Aorta (tissue), 5 donors: ENCODE measurements at regions not wholly inside any gene's neighbourhood (a gene's known extent, or its start where the extent isn't known, plus 50 kb on each side); places are given as distances from the start of the nearest gene placed in this dataset.

Source experiments
- ATAC-seq: fragments of 200-7000 bp; cut with Tn5 transposase; one replicate; pipeline ENCODE4 v1.9.1; 2022; ENCODE audit warnings: moderate library complexity; ENCODE audit not compliant: low FRiP score
- DNase-seq, 2 donors: peaks; one replicate each; pipeline ENCODE4 v3.0.0-alpha.2; 2020
- H3K27ac ChIP-seq, 2 donors: one replicate each; pipeline ENCODE4 v1.5.1; 2013; ENCODE audit warnings: low read length in 2 of 2, mild to moderate bottlenecking in 2 of 2, moderate library complexity in 2 of 2, control low read depth in 1 of 2, inconsistent platforms in 1 of 2, low read depth in 1 of 2
- H3K27me3 ChIP-seq, 2 donors: one replicate each; pipeline ENCODE4 v1.6.1; 2013; ENCODE audit warnings: control low read depth in 1 of 2, low read length in 1 of 2, mild to moderate bottlenecking in 1 of 2, moderate library complexity in 1 of 2; ENCODE audit not compliant: insufficient read depth in 2 of 2, control insufficient read depth in 1 of 2
- H3K36me3 ChIP-seq, 2 donors: one replicate each; pipeline ENCODE4 v1.6.1; 2013; ENCODE audit warnings: control low read depth in 1 of 2, low read length in 1 of 2, mild to moderate bottlenecking in 1 of 2; ENCODE audit not compliant: insufficient read depth in 2 of 2, control insufficient read depth in 1 of 2
- H3K4me1 ChIP-seq, 2 donors: one replicate each; pipeline ENCODE4 v1.6.1; 2013; ENCODE audit warnings: low read length in 2 of 2, control low read depth in 1 of 2, mild to moderate bottlenecking in 1 of 2, moderate library complexity in 1 of 2; ENCODE audit not compliant: insufficient read depth in 2 of 2, control insufficient read depth in 1 of 2
- H3K4me3 ChIP-seq, 2 donors: one replicate each; pipeline ENCODE4 v1.5.1; 2013; ENCODE audit warnings: low read length in 2 of 2, control low read depth in 1 of 2, mild to moderate bottlenecking in 1 of 2
- H3K9me3 ChIP-seq: one replicate; pipeline ENCODE4 v1.6.1; 2013; ENCODE audit warnings: mild to moderate bottlenecking, low read length; ENCODE audit not compliant: control insufficient read depth
- WGBS, 2 donors: extraction: QIAGEN DNeasy Blood & Tissue Kit; methylation state at CpG; one replicate each; pipeline ENCODE4 v1.1.7; 2013; 5-methylcytosine and 5-hydroxymethylcytosine counted together
- intact Hi-C, 2 donors: fragments of 100-400 bp; cut with DNase I; formaldehyde crosslinking; loops; one replicate each; pipeline versions ENCODE4 v1.14.2 to v1.15.0; 2022
- donor health status: healthy with polysubstance abuse.
- donor health status: Bipolar disorder and iron deficiency.
- donor health status: DM: no; HTN: no; CAD: no.
- donor health status: DM: no; HTN: no; CAD: no.
- donor health status: DM: yes; HTN: yes; CAD: no.

GRCh38 chr9:99713838-99714306 lies 107.8 kb upstream of the NR4A3 start:
- intact Hi-C loops = no loop called here

GRCh38 chr9:99718631-99719030 lies 103.1 kb upstream of the NR4A3 start:
- intact Hi-C loops = no loop called here
- H3K4me1 ChIP-seq = peaks cover 0 to 5% of the 10 kb centered on the region in 2 donors
- ATAC-seq = no peak

More at GRCh38 chr9:99713838-99714306, 107.8 kb upstream of the NR4A3 start:
- ATAC-seq (no peak), DNase-seq (no peak)
- H3K4me3 ChIP-seq = no peak overlapping the region
- no peak overlapping the region for H3K27ac ChIP-seq
- WGBS, 2 donors = 90 to 94% methylated on average over 3 of the region's 3 CpGs
- H3K4me1 ChIP-seq = no peaks in the 10 kb centered on the region
- H3K27me3 ChIP-seq = no peaks in the 10 kb centered on the region
- H3K36me3 ChIP-seq = no peaks in the 10 kb centered on the region
- H3K9me3 ChIP-seq = no peaks in the 10 kb centered on the region

GRCh38 chr9:99720455-99721050 lies 101.1 kb upstream of the NR4A3 start:
- peak overlapping the region in 1 of 2 donors; percentile 20 for H3K4me3 ChIP-seq
- DNase-seq (no peak), ATAC-seq (no peak)
- no peak overlapping the region for H3K27ac ChIP-seq
- intact Hi-C loops = no loop called here
- H3K27me3 ChIP-seq = no peaks in the 10 kb centered on the region
- H3K9me3 ChIP-seq = no peaks in the 10 kb centered on the region
- WGBS, 2 donors = 4 to 9% methylated on average over 1 of the region's 1 CpG
- H3K4me1 ChIP-seq = peaks cover 0 to 5% of the 10 kb centered on the region in 2 donors
- H3K36me3 ChIP-seq = no peaks in the 10 kb centered on the region

More at GRCh38 chr9:99718631-99719030, 103.1 kb upstream of the NR4A3 start:
- H3K36me3 ChIP-seq = no peaks in the 10 kb centered on the region
- H3K27ac ChIP-seq = no peak overlapping the region
- H3K27me3 ChIP-seq = no peaks in the 10 kb centered on the region
- H3K9me3 ChIP-seq = no peaks in the 10 kb centered on the region
- no peak overlapping the region for H3K4me3 ChIP-seq
- no peak for DNase-seq

GRCh38 chr9:99721898-99722297 lies 99.8 kb upstream of the NR4A3 start:
- Histone ChIP-seq H3K36me3 (no peaks in the 10 kb centered on the region), H3K27me3 (no peaks in the 10 kb centered on the region), H3K4me3 (no peak overlapping the region), H3K9me3 (no peaks in the 10 kb centered on the region), H3K4me1 (peaks cover 0 to 5% of the 10 kb centered on the region in 2 donors), H3K27ac (no peak overlapping the region)
- ATAC-seq = no peak
- DNase-seq = no peak
- 41 to 54% methylated on average over 2 of the region's 2 CpGs for WGBS, 2 donors
- intact Hi-C loops = no loop called here

GRCh38 chr9:99722877-99723276 lies 98.8 kb upstream of the NR4A3 start:
- ATAC-seq (no peak), DNase-seq (no peak)
- Histone ChIP-seq H3K27me3 (no peaks in the 10 kb centered on the region), H3K4me1 (peaks cover 0 to 5% of the 10 kb centered on the region in 2 donors), H3K9me3 (no peaks in the 10 kb centered on the region), H3K36me3 (no peaks in the 10 kb centered on the region), H3K27ac (no peak overlapping the region), H3K4me3 (no peak overlapping the region)
- intact Hi-C loops = no loop called here
- 65 to 70% methylated on average over 2 of the region's 2 CpGs for WGBS, 2 donors

GRCh38 chr9:99724640-99725039 lies 97.0 kb upstream of the NR4A3 start:
- no peaks in the 10 kb centered on the region for H3K27me3 ChIP-seq
- no peaks in the 10 kb centered on the region for H3K36me3 ChIP-seq
- no peaks in the 10 kb centered on the region for H3K9me3 ChIP-seq
- intact Hi-C loops = no loop called here
- DNase-seq (no peak), ATAC-seq (no peak)
- no peak overlapping the region for H3K4me3 ChIP-seq
- peaks cover 0 to 5% of the 10 kb centered on the region in 2 donors for H3K4me1 ChIP-seq
- H3K27ac ChIP-seq = no peak overlapping the region

- ATAC-seq = no peak
- H3K9me3 ChIP-seq = no peaks in the 10 kb centered on the region
- H3K36me3 ChIP-seq = no peaks in the 10 kb centered on the region
- H3K4me1 ChIP-seq = no peaks in the 10 kb centered on the region
- intact Hi-C loops = no loop called here
- H3K27me3 ChIP-seq = no peaks in the 10 kb centered on the region
- H3K4me3 ChIP-seq = no peak overlapping the region
- no peak for DNase-seq
- no peak overlapping the region for H3K27ac ChIP-seq
Observed at GRCh38 chr9:99725852-99726251, 95.8 kb upstream of the NR4A3 start.

- H3K27ac ChIP-seq = no peak overlapping the region
- H3K36me3 ChIP-seq = no peaks in the 10 kb centered on the region
- intact Hi-C loops = no loop called here
- no peak for DNase-seq
- H3K27me3 ChIP-seq = no peaks in the 10 kb centered on the region
- no peak overlapping the region for H3K4me3 ChIP-seq
- no peaks in the 10 kb centered on the region for H3K4me1 ChIP-seq
- no peaks in the 10 kb centered on the region for H3K9me3 ChIP-seq
- ATAC-seq = no peak
Observed at GRCh38 chr9:99726758-99727157, 94.9 kb upstream of the NR4A3 start.

- H3K36me3 ChIP-seq = no peaks in the 10 kb centered on the region
- no peak overlapping the region for H3K4me3 ChIP-seq
- no peaks in the 10 kb centered on the region for H3K27me3 ChIP-seq
- no peaks in the 10 kb centered on the region for H3K9me3 ChIP-seq
- H3K27ac ChIP-seq = no peak overlapping the region
- 89 to 93% methylated on average over 2 of the region's 2 CpGs for WGBS, 2 donors
- peaks cover 0 to 4% of the 10 kb centered on the region in 2 donors for H3K4me1 ChIP-seq
- no peak for ATAC-seq
- DNase-seq = no peak
- intact Hi-C loops = no loop called here
Observed at GRCh38 chr9:99730062-99730461, 91.6 kb upstream of the NR4A3 start.
